ENCODE measurements at regions not wholly inside any gene's neighbourhood (a gene's known extent, or its start where the extent isn't known, plus 50 kb on each side); places are given as distances from the start of the nearest gene placed in this dataset.

DNA sequence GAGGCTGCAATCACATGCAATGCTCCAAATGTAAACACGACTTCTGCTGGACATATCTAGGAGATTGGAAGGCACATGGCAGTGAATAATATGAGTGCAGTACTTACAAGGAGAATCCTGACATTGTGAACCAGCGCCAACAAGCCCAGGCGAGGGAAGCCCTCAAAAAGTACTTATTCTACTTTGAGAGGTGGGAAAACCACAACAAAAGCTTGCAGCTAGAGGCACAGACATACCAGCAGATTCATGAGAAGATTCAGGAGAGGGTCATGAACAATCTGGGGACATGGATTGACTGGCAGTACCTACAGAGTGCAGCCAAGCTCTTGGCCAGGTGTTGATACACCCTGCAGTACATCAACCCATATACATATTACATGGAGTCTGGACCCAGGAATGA lies 475.7 kb upstream of the CDH2 start:
- DNase-seq: no peak

- DNase-seq: no peak
These were observed 474.4 kb upstream of the CDH2 start for GRCh38 chr18:28651298-28651697.

GRCh38 chr18:28650860-28651259 lies 473.9 kb upstream of the CDH2 start:
- DNase-seq: no peak

GRCh38 chr18:28647961-28648360 lies 471.0 kb upstream of the CDH2 start:
- DNase-seq: no peak

- DNase-seq: no peak
These were observed 461.0 kb upstream of the CDH2 start for GRCh38 chr18:28637897-28638296.

DNA sequence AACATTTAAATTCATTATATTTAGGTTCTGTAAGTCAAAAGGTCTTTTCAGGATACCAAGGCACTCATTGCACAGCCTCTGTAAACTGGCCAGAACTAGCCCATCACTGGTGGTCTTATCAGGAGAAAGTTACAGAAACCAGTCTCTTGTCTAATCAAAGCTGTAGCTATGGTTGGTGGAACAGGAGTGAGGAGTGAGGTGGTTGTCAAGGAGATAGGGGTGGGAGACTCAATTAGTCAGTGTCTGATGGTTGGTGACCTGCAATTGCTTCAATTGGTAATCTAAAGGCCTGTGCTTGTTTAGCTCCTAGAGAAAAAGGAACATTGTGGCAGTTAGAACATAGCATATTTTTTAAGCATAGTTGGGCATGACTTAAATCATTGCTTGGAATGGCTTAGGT lies 458.6 kb upstream of the CDH2 start:
- no peak for DNase-seq

GRCh38 chr18:28626756-28627155 lies 449.8 kb upstream of the CDH2 start:
- no peak for DNase-seq

DNA sequence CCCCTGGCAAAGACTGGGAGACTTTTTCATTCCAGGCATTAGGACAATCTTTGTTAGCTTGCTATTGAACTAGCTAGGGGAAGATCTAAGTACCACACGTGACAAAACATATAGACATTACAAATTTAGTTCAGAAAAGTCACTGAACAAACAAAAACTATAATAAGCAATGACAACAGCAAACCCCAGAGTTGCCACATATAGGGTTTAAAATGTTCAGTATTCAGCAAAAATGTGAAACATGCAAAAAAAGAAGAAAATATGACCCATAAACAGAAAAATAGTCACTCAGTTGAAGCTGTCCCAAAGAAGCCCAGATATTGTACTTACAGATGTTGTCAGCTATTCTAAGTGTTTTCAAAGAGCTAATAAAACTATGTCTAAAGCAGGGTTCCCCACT lies 431.1 kb upstream of the CDH2 start:
- DNase-seq: no peak

- no peak for DNase-seq
These were observed 429.8 kb upstream of the CDH2 start for GRCh38 chr18:28606686-28607085.

DNA sequence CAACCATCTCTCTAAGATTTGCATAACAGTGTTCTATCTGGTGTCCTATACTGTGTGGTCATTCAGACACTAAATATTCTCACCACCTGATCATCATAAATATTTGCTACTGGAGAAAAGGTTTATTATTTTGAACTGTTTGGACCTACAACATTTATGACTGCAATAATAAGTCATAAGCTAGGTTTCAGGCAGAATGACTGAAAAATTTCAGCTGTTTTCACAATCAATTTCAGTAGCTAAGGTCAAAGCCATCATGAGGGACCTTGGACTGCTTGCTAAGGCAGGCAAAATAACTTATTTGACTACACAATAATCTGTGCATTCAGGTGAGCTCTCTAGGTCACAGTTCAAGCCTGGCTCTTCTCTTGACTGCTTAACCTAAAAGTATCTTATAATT lies 425.5 kb upstream of the CDH2 start:
- DNase-seq: no peak

- no peak for DNase-seq
These were observed 417.1 kb upstream of the CDH2 start for GRCh38 chr18:28594034-28594433.

DNA sequence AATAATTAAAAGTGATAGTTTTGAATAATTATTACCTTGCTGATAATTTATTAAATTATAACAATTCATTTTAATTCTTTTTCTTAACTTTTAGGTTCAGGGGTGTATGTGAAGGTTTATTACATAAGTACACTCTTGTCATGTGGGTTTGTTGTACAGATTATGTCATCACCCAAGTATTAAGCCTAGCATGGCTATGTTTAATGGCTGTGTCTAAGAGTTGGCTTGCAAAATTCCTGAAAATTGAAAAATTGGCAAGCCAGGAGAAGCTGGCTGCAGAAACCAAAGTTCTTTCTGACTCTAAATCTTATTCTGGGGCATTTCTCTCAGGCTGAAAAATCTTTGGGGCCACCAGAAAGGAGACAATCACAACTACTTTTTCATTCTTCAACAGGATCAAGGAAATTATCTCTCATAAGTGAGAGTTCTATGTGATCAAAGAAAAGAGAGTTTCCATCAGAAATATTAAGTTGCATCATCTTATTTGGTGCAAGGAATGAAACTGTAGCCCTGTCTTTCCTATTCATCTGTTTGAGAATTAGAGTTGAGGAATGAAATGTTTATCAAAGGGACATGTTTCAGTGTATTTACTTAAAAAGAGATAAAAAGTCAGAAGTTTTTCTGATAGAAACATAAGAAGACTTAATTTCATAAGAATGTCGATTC lies 412.1 kb upstream of the CDH2 start:
- DNase-seq: no peak

DNA sequence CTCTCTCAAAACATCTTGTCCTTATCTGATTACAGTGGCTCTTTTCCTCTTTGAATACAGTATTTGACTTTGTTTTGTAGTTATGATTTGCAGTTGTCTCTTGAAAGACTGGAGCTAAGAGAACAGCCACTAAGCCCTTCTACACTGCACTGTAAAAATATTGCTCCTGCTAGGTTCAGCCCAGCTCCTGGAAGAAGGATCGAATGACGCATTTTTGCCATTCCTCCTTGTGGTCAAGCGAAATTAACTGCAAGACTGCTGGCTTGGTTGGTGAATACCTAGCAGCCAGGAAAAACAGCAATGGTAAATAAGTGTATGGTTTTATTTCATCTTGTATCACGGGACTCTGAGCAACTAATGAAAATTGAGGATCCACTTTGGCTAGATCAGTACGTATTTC lies 407.8 kb upstream of the CDH2 start:
- DNase-seq: no peak

DNA sequence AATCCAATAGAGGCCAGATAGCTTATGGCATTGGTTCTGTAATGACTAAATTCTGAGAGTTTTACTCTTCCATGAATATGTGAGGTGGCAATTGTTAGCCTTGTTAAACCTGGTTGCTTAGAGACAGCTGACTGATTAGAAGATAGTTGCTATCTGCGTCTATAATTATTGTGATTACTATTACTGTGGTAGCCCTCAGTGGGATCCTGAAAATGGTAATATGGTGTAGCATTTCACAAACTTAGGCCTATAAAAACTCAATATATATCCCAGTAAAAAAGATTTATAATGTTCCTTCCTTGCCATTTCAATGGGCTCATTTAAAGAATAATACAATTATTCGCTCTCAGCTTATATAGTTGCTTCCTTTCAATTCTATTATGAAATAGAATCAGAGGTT lies 405.8 kb upstream of the CDH2 start:
- DNase-seq: no peak

DNA sequence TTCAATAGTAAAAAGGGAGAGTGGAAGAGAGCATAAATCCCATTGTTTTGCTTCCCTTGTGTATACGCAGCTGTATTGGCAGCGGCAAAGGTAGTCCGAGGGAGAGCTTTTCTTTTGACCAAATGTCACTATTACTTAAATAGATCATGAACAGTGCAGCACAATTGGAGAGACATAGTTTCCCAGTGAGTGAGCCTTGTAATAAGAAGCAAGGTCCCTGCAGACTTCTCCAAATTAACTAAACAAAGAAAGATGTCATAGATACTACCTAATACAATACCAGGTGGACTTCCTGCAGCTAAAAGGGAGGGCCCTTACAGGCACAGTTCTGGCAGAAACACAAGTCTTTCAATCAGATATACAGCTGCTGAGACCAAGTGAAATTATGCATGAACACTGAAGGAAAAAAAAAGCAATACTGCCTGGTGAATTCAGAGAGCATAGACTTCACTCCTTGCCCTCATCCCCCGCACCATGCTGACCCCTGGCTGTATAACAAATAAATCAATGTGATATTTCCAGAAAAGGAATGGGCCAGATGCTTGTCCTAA lies 404.7 kb upstream of the CDH2 start:
- DNase-seq: peak; percentile 11 to 35

DNA sequence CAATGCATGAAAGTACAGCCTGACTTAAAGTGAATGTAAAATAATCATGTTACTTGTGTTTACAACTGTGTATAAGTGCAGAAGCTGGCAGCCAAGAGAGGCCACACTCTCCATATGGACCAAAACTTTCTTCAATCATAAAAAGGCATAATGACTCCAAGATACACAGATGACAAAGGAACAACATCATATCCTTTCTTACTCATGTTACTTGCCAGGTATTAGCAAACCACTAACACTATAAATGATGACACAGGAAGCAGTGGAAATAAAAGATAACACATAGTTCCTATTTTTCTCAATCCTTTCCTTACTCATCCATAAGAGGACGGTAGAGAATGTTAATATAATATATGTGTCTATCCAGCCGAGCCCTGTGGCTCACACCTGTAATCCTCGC lies 400.0 kb upstream of the CDH2 start:
- no peak for DNase-seq

GRCh38 chr18:28575123-28575522 lies 398.2 kb upstream of the CDH2 start:
- DNase-seq: no peak

- DNase-seq: no peak
These were observed 397.2 kb upstream of the CDH2 start for GRCh38 chr18:28574175-28574574.

DNA sequence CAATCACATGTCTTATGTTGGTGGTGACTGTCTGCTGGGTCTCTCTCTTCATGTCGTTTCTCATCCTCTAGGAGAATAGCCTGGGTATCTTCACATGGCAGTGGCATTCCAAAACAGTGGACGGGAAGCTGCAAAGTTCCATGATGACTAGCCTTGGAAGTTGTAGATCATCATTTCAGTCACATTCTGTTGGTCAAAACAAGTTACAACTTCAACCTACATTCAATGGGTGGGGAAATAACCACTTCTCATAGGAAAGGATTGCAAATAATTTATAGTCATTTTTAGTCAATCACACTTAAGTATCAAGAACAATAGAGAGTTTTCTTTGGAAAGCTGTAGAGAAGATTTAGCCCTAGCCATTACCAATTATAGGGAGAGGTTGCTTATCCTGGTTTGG lies 395.0 kb upstream of the CDH2 start:
- DNase-seq: no peak

DNA sequence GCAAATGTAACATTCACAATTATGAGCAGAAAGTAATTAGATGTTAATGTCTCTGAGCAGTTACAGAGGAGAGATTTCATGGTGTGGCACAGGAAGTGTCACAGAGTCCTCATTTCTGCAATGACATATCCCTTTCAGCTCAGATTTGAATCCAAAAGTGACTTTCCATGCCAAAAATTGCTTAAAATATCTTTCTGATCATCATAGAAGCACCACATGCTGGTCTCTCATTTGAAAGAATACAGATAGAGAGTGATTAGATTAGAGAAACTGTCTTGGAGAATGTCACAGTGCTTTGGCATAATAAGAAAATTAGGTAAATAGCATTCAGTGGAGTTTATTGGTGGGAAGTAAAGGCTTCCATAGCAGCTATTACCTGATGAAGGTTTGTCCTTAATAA lies 383.4 kb upstream of the CDH2 start:
- no peak for DNase-seq

- no peak for DNase-seq
These were observed 382.6 kb upstream of the CDH2 start for GRCh38 chr18:28559511-28559910.

DNA sequence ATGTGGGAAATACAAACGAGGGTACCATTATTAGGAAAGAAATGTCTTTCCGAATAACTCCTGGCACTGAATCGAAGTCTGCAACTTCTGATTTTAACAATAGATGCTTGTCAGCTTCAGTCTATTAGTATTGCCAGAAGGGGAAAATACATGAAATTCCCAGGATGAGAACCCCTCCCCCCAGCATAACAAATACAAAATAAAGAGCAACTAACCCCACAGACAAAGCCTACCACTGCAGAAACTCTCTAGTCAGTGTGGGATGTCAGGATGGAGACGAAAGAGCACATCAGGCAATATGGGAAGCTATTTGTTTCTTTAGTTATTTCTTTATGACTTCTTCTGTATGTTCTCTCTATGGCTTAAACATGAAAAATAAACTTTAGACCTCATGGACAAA lies 365.0 kb upstream of the CDH2 start:
- DNase-seq: no peak

GRCh38 chr18:28541276-28541930 lies 364.5 kb upstream of the CDH2 start:
- no peak for DNase-seq

GRCh38 chr18:28529644-28530043 lies 352.7 kb upstream of the CDH2 start:
- no peak for DNase-seq

GRCh38 chr18:28526196-28526595 lies 349.3 kb upstream of the CDH2 start:
- no peak for DNase-seq
